ENCODE measurements at regions not wholly inside any gene's neighbourhood (a gene's known extent, or its start where the extent isn't known, plus 50 kb on each side); places are given as distances from the start of the nearest gene placed in this dataset.

DNA sequence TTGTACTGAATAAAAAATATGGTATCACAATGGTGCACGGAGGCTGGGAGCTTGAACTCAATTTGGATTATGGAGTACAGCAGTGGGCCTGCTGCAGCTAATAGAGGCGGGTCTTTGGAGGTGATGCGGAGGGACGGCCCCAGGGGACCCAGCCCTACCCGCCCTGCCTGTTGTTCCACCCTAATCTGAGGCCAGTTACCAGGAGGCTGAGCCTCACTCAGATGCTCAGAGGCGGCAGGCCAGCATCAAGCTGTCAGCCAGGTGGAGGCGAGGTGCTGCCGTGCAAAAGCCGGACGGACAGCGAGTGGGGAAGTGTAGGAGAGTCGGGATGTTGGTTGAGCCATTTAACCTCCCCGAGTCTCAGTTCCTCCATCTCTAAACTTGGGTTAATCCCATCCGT lies 218.5 kb upstream of the RGMA start:
- no peak for TF ChIP-seq BACH2 (CRISPR knock-in tag; IDR thresholded peaks at IDR 0.05; ENCODE audit: borderline replicate concordance)
- TF ChIP-seq ZNF8 (CRISPR knock-in tag; IDR thresholded peaks at IDR 0.05) = no peak
- no peak for TF ChIP-seq ISL1 (CRISPR knock-in tag; IDR thresholded peaks at IDR 0.05)
- no peak for TF ChIP-seq SNAI2 (CRISPR knock-in tag; IDR thresholded peaks at IDR 0.05)
- TF ChIP-seq RARB (CRISPR knock-in tag; IDR thresholded peaks at IDR 0.05) = no peak
- no peak for TF ChIP-seq ZC3H10 (CRISPR knock-in tag; IDR thresholded peaks at IDR 0.05)
- no peak for TF ChIP-seq TOX (CRISPR knock-in tag; IDR thresholded peaks at IDR 0.05; ENCODE audit: borderline replicate concordance)
- TF ChIP-seq, protein P1, sequence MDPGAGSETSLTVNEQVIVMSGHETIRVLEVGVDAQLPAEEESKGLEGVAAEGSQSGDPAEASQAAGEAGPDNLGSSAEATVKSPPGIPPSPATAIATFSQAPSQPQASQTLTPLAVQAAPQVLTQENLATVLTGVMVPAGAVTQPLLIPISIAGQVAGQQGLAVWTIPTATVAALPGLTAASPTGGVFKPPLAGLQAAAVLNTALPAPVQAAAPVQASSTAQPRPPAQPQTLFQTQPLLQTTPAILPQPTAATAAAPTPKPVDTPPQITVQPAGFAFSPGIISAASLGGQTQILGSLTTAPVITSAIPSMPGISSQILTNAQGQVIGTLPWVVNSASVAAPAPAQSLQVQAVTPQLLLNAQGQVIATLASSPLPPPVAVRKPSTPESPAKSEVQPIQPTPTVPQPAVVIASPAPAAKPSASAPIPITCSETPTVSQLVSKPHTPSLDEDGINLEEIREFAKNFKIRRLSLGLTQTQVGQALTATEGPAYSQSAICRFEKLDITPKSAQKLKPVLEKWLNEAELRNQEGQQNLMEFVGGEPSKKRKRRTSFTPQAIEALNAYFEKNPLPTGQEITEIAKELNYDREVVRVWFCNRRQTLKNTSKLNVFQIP (CRISPR knock-in tag; IDR thresholded peaks at IDR 0.05; ENCODE audit: borderline replicate concordance, low read depth) = no peak
- TF ChIP-seq CSDC2 (CRISPR knock-in tag; IDR thresholded peaks at IDR 0.05) = no peak
- TF ChIP-seq, protein P2, sequence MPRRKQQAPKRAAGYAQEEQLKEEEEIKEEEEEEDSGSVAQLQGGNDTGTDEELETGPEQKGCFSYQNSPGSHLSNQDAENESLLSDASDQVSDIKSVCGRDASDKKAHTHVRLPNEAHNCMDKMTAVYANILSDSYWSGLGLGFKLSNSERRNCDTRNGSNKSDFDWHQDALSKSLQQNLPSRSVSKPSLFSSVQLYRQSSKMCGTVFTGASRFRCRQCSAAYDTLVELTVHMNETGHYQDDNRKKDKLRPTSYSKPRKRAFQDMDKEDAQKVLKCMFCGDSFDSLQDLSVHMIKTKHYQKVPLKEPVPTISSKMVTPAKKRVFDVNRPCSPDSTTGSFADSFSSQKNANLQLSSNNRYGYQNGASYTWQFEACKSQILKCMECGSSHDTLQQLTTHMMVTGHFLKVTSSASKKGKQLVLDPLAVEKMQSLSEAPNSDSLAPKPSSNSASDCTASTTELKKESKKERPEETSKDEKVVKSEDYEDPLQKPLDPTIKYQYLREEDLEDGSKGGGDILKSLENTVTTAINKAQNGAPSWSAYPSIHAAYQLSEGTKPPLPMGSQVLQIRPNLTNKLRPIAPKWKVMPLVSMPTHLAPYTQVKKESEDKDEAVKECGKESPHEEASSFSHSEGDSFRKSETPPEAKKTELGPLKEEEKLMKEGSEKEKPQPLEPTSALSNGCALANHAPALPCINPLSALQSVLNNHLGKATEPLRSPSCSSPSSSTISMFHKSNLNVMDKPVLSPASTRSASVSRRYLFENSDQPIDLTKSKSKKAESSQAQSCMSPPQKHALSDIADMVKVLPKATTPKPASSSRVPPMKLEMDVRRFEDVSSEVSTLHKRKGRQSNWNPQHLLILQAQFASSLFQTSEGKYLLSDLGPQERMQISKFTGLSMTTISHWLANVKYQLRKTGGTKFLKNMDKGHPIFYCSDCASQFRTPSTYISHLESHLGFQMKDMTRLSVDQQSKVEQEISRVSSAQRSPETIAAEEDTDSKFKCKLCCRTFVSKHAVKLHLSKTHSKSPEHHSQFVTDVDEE (CRISPR knock-in tag; IDR thresholded peaks at IDR 0.05) = no peak
- no peak for TF ChIP-seq ZFP3 (CRISPR knock-in tag; IDR thresholded peaks at IDR 0.05)
- TF ChIP-seq, protein P3, sequence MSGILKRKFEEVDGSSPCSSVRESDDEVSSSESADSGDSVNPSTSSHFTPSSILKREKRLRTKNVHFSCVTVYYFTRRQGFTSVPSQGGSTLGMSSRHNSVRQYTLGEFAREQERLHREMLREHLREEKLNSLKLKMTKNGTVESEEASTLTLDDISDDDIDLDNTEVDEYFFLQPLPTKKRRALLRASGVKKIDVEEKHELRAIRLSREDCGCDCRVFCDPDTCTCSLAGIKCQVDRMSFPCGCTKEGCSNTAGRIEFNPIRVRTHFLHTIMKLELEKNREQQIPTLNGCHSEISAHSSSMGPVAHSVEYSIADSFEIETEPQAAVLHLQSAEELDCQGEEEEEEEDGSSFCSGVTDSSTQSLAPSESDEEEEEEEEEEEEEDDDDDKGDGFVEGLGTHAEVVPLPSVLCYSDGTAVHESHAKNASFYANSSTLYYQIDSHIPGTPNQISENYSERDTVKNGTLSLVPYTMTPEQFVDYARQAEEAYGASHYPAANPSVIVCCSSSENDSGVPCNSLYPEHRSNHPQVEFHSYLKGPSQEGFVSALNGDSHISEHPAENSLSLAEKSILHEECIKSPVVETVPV (CRISPR knock-in tag; IDR thresholded peaks at IDR 0.05) = no peak
- no peak for TF ChIP-seq OSR1 (CRISPR knock-in tag; IDR thresholded peaks at IDR 0.05)
- TF ChIP-seq PPARA (CRISPR knock-in tag; IDR thresholded peaks at IDR 0.05; ENCODE audit: borderline replicate concordance) = no peak
- no peak for TF ChIP-seq ZNF70 (CRISPR knock-in tag; IDR thresholded peaks at IDR 0.05)
- TF ChIP-seq ZNF565 (CRISPR knock-in tag; conservative IDR thresholded peaks at IDR 0.05; ENCODE audit: low read depth) = no peak
- no peak for TF ChIP-seq GLIS3 (CRISPR knock-in tag; IDR thresholded peaks at IDR 0.05)
- no peak for TF ChIP-seq ZFP30 (CRISPR knock-in tag; IDR thresholded peaks at IDR 0.05)
- no peak for ATAC-seq

GRCh38 chr15:93305306-93305705 lies 216.3 kb upstream of the RGMA start:
- ATAC-seq = no peak
- TF ChIP-seq CSDC2 (CRISPR knock-in tag; IDR thresholded peaks at IDR 0.05) (no peak), ZC3H10 (CRISPR knock-in tag; IDR thresholded peaks at IDR 0.05) (no peak), ZFP30 (CRISPR knock-in tag; IDR thresholded peaks at IDR 0.05) (no peak), GLIS3 (CRISPR knock-in tag; IDR thresholded peaks at IDR 0.05) (no peak), ZNF70 (CRISPR knock-in tag; IDR thresholded peaks at IDR 0.05) (no peak), ZNF565 (CRISPR knock-in tag; conservative IDR thresholded peaks at IDR 0.05; ENCODE audit: low read depth) (no peak)
- TF ChIP-seq, protein P2 (CRISPR knock-in tag; IDR thresholded peaks at IDR 0.05) = no peak
- TF ChIP-seq, protein P3 (CRISPR knock-in tag; IDR thresholded peaks at IDR 0.05) = no peak
- TF ChIP-seq, protein P1 (CRISPR knock-in tag; IDR thresholded peaks at IDR 0.05; ENCODE audit: borderline replicate concordance, low read depth) = no peak
